ENCODE measurements at regions not wholly inside any gene's neighbourhood (a gene's known extent, or its start where the extent isn't known, plus 50 kb on each side); places are given as distances from the start of the nearest gene placed in this dataset.

DNA sequence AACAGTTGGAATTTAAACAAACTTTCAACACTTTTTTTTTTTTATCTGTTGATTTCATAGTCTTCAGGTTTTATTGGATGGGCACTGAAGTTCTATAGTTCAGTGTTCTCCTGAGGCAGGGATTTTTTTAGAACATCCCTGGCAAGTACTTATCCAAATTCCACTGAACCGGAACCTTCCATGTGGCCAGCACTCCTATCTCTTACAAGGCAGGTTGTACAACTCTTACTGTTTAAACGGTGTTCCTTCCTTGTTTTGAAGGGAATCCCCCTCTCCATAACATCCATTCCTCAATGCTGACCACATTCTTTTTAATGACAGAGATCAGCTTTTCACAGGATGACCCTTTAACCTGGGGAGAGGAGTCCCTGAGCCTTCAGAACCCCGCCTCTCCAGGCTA, 238.9 kb upstream of the CTBP2 start:
- TF ChIP-seq, protein P1, sequence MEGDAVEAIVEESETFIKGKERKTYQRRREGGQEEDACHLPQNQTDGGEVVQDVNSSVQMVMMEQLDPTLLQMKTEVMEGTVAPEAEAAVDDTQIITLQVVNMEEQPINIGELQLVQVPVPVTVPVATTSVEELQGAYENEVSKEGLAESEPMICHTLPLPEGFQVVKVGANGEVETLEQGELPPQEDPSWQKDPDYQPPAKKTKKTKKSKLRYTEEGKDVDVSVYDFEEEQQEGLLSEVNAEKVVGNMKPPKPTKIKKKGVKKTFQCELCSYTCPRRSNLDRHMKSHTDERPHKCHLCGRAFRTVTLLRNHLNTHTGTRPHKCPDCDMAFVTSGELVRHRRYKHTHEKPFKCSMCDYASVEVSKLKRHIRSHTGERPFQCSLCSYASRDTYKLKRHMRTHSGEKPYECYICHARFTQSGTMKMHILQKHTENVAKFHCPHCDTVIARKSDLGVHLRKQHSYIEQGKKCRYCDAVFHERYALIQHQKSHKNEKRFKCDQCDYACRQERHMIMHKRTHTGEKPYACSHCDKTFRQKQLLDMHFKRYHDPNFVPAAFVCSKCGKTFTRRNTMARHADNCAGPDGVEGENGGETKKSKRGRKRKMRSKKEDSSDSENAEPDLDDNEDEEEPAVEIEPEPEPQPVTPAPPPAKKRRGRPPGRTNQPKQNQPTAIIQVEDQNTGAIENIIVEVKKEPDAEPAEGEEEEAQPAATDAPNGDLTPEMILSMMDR (IDR thresholded peaks at IDR 0.05): no peak
- no peak for TF ChIP-seq POLR2A (IDR thresholded peaks at IDR 0.05)

Measured in esophagus squamous epithelium (tissue), 4 donors.